ENCODE measurements at regions not wholly inside any gene's neighbourhood (a gene's known extent, or its start where the extent isn't known, plus 50 kb on each side); places are given as distances from the start of the nearest gene placed in this dataset.

DNA sequence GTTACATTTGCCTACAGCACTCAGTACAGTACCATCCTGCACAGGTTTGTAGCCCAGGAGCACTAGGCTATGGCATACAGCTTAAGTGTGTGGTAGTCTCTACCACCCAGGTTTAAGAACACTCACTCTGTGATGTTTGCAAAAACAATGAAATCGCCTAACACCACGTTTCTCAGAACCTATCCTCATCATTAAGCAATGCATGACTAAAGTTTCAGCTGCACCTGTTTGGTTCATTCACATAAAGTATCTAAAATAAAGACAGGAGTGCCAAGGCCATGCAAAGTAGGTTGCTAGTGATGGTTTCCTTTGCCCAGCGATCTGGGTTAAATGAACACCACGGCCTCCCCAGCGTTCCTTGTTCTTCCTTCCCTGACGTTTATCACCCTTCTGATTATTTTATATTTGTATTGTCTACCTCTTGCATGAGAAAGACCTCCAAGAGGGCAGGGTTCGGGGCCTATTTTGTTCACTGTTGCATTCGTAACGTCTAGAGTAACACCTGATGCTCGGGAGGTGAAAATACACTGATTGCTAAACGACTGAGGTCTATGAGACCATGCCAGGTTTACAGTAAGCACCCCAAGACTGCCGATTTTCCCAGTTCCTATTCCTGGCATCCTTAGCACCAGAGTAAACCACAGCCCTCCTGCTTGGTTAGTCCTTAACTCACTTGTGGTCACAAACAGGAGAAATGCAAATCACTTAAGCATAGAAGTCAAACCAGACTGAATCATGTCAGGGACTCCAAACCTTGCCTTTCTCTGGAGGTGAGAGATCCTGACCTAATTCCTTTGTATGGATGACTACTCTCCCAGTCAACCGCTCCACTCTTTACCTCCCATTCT, 204.1 kb upstream of the NFE2L3 start:
- no peak for TF ChIP-seq EZH2phosphoT487 (IDR thresholded peaks at IDR 0.05; ENCODE audit: borderline replicate concordance, low read depth, low read length)
- TF ChIP-seq, protein P1, sequence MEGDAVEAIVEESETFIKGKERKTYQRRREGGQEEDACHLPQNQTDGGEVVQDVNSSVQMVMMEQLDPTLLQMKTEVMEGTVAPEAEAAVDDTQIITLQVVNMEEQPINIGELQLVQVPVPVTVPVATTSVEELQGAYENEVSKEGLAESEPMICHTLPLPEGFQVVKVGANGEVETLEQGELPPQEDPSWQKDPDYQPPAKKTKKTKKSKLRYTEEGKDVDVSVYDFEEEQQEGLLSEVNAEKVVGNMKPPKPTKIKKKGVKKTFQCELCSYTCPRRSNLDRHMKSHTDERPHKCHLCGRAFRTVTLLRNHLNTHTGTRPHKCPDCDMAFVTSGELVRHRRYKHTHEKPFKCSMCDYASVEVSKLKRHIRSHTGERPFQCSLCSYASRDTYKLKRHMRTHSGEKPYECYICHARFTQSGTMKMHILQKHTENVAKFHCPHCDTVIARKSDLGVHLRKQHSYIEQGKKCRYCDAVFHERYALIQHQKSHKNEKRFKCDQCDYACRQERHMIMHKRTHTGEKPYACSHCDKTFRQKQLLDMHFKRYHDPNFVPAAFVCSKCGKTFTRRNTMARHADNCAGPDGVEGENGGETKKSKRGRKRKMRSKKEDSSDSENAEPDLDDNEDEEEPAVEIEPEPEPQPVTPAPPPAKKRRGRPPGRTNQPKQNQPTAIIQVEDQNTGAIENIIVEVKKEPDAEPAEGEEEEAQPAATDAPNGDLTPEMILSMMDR (conservative IDR thresholded peaks at IDR 0.05; ENCODE audit: low read length), result no peak
- H3K9me2 ChIP-seq (ENCODE audit: insufficient read depth, low read length), result no peaks in the 10 kb centered on the region
- ChIA-PET POLR2A (interaction anchor here (0.6 to 1.6 kb wide), 5 partner anchors 12 to 73 kb away, joined by 3 to 8 read pairs (median 3); no protein-coding TSS in a partner anchor), CTCF (ENCODE audit: unreplicated experiment) (no interaction called here)
- H3K79me2 ChIP-seq (ENCODE audit: insufficient read depth, low read depth, low read length), result peaks cover 14% of the 10 kb centered on the region; the same call in 1 of the 2 replicates
- H2AFZ ChIP-seq (ENCODE audit: low read length), result no peak overlapping the region
- intact Hi-C loops (cut with micrococcal nuclease; ENCODE audit: unreplicated experiment), result no loop called here
- peaks cover 22% of the 10 kb centered on the region; the same call in 1 of the 2 replicates for H3K36me3 ChIP-seq (ENCODE audit: insufficient read depth, low read length)
- no TSS peak for BruUV-seq (replicated peaks)
- peak overlapping the region; percentile 76 for H3K4me3 ChIP-seq (ENCODE audit: low read depth, low read length, poor library complexity, severe bottlenecking)
- no peaks in the 10 kb centered on the region for H4K20me1 ChIP-seq (ENCODE audit: insufficient read depth, low read length)
- H3K27ac ChIP-seq (ENCODE audit: low read depth, low read length, poor library complexity, severe bottlenecking), result peak overlapping the region; percentile 44
- DNase-seq (ENCODE audit: low spot score), result peak; percentile 21
- H3K4me2 ChIP-seq (ENCODE audit: low read length), result peak overlapping the region; percentile 96
- peaks cover 46% of the 10 kb centered on the region for H3K4me1 ChIP-seq (ENCODE audit: insufficient read depth, low read length, poor library complexity, severe bottlenecking)
- H3K9me3 ChIP-seq (ENCODE audit: low read length), result peaks cover 20% of the 10 kb centered on the region

DNA sequence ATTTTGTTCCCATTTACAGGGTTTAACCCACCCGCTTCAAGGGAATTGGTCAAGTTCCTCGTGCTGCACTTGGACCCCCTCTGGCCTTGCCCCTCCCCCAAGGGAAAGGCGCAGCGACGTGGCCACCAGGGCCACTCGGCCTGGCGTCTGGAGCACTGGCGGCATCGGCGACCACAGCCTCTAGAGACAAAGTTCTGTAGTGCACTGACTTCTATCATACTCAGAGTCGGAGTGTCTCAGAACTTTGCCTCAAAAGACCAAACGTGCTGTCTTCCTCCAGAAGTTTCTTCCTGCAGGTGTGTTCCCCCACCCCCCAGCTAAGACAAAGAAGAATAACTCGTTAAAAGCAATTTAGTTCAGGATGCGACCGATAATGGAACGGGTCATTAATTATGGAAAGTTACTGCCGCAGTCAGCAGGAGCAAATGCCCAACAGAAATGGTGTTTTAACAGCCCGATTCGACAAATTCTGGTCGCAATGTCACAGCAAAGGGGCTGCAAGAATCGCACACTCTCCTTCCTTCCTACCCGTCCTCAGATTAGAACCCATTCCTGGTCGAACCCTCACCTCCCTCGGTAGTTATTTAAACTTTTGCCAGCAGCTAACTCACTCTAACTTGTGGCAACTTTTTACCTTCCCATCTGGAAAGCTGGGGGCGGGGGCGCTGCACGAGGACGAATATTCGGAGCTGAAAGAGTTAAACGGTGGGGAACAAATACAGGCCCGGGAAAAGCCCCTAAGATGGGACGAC, 202.1 kb upstream of the NFE2L3 start:
- H3K9me2 ChIP-seq (ENCODE audit: insufficient read depth, low read length), result no peaks in the 10 kb centered on the region
- no peak overlapping the region for H3K27ac ChIP-seq (ENCODE audit: low read depth, low read length, poor library complexity, severe bottlenecking)
- peaks cover 61% of the 10 kb centered on the region for H3K4me1 ChIP-seq (ENCODE audit: insufficient read depth, low read length, poor library complexity, severe bottlenecking)
- ChIA-PET POLR2A (no interaction called here), CTCF (ENCODE audit: unreplicated experiment) (no interaction called here)
- no peak overlapping the region for H2AFZ ChIP-seq (ENCODE audit: low read length)
- intact Hi-C loops (cut with micrococcal nuclease; ENCODE audit: unreplicated experiment), result loop anchor here (2.0 kb wide), 2 partner anchors 55 to 87 kb away; no protein-coding TSS in a partner anchor
- peak; percentile 16 for DNase-seq (ENCODE audit: low spot score)
- H3K36me3 ChIP-seq (ENCODE audit: insufficient read depth, low read length), result peaks cover 22% of the 10 kb centered on the region; the same call in 1 of the 2 replicates
- no peaks in the 10 kb centered on the region for H4K20me1 ChIP-seq (ENCODE audit: insufficient read depth, low read length)
- no peak for TF ChIP-seq EZH2phosphoT487 (IDR thresholded peaks at IDR 0.05; ENCODE audit: borderline replicate concordance, low read depth, low read length)
- TF ChIP-seq, protein P1 (conservative IDR thresholded peaks at IDR 0.05; ENCODE audit: low read length), result no peak
- BruUV-seq (replicated peaks), result no TSS peak
- peaks cover 20% of the 10 kb centered on the region for H3K9me3 ChIP-seq (ENCODE audit: low read length)
- H3K79me2 ChIP-seq (ENCODE audit: insufficient read depth, low read depth, low read length), result peaks cover 14% of the 10 kb centered on the region; the same call in 1 of the 2 replicates
- peak overlapping the region; percentile 76 for H3K4me3 ChIP-seq (ENCODE audit: low read depth, low read length, poor library complexity, severe bottlenecking)
- peak overlapping the region; percentile 96 for H3K4me2 ChIP-seq (ENCODE audit: low read length)

Measured in OCI-LY7 (cell line).